ENCODE measurements at regions not wholly inside any gene's neighbourhood (a gene's known extent, or its start where the extent isn't known, plus 50 kb on each side); places are given as distances from the start of the nearest gene placed in this dataset.

GRCh38 chr15:22237891-22238275 is 157.6 kb downstream of the OR4M2 start:
- TF ChIP-seq CTCF (IDR thresholded peaks at IDR 0.05; ENCODE audit: low read length) (no peak), EZH2 (optimal IDR thresholded peaks at IDR 0.05; ENCODE audit: low read depth, low read length) (no peak), EZH2phosphoT487 (IDR thresholded peaks at IDR 0.05; ENCODE audit: low read length) (no peak)

Data from MM.1S (cell line).